Large intestine (tissue), 3 donors: ENCODE measurements at regions not wholly inside any gene's neighbourhood (a gene's known extent, or its start where the extent isn't known, plus 50 kb on each side); places are given as distances from the start of the nearest gene placed in this dataset.

Experiments
- DNase-seq, 2 donors: peaks; one replicate each; pipeline versions ENCODE4 v3.0.0 to v3.0.0-alpha.2; 2013
- H3K27ac ChIP-seq: one replicate; pipeline ENCODE4 v1.5.1; 2013; ENCODE audit warnings: low read length
- H3K27me3 ChIP-seq: 2 replicates; pipeline ENCODE4 v1.6.1; 2013; ENCODE audit warnings: low read length; ENCODE audit not compliant: control insufficient read depth, insufficient read depth
- H3K36me3 ChIP-seq: 2 replicates; pipeline ENCODE4 v1.6.1; 2013; ENCODE audit warnings: low read length; ENCODE audit not compliant: control insufficient read depth, insufficient read depth
- H3K4me1 ChIP-seq: one replicate; pipeline ENCODE4 v1.6.1; 2013; ENCODE audit warnings: low read length; ENCODE audit not compliant: control insufficient read depth, insufficient read depth
- H3K4me3 ChIP-seq: one replicate; pipeline ENCODE4 v1.5.1; 2013; ENCODE audit warnings: low read length
- H3K9me3 ChIP-seq: one replicate; pipeline ENCODE4 v1.6.1; 2013; ENCODE audit warnings: mild to moderate bottlenecking, low read depth, low read length, moderate library complexity; ENCODE audit not compliant: control insufficient read depth
- WGBS: methylation state at CpG from one replicate; pipeline ENCODE4 v1.1.5; 2013; ENCODE audit warnings: low lambda C conversion rate; ENCODE audit not compliant: insufficient coverage; 5-methylcytosine and 5-hydroxymethylcytosine counted together

GRCh38 chr12:25904442-25904841 lies 54.0 kb upstream of the RASSF8 start:
- WGBS, result no CpG with 5 or more reads among the region's 1 CpG
- DNase-seq, result no peak
- Histone ChIP-seq H3K36me3 (no peaks in the 10 kb centered on the region), H3K9me3 (no peaks in the 10 kb centered on the region), H3K4me1 (no peaks in the 10 kb centered on the region), H3K27ac (no peak overlapping the region), H3K4me3 (no peak overlapping the region), H3K27me3 (no peaks in the 10 kb centered on the region)

- H3K27me3 ChIP-seq, result no peaks in the 10 kb centered on the region
- DNase-seq, result no peak
- no peaks in the 10 kb centered on the region for H3K9me3 ChIP-seq
- H3K36me3 ChIP-seq, result no peaks in the 10 kb centered on the region
- H3K27ac ChIP-seq, result no peak overlapping the region
- H3K4me3 ChIP-seq, result no peak overlapping the region
- no CpG with 5 or more reads among the region's 2 CpGs for WGBS
- no peaks in the 10 kb centered on the region for H3K4me1 ChIP-seq
Measured at GRCh38 chr12:25906651-25907340, 51.7 kb upstream of the RASSF8 start.
